ENCODE measurements at regions not wholly inside any gene's neighbourhood (a gene's known extent, or its start where the extent isn't known, plus 50 kb on each side); places are given as distances from the start of the nearest gene placed in this dataset.

GRCh38 chr2:234566622-234567021 is 69.7 kb upstream of the ARL4C start:
- Histone ChIP-seq H3K9me3 (ENCODE audit: insufficient read depth, low read depth, low read length) (no peaks in the 10 kb centered on the region), H3K36me3 (ENCODE audit: control insufficient read depth in 1 of 2, insufficient read depth in 2 of 2, low read length in 2 of 2) (no peaks in the 10 kb centered on the region), H3K4me1 (ENCODE audit: control insufficient read depth in 1 of 2, insufficient read depth in 2 of 2, low read length in 2 of 2) (peaks cover 4 to 6% of the 10 kb centered on the region in 2 experiments), H3K27me3 (ENCODE audit: insufficient read depth, low read length) (no peaks in the 10 kb centered on the region), H3K4me2 (ENCODE audit: low read length) (no peak overlapping the region), H3K9ac (ENCODE audit: low read length) (no peak overlapping the region), H3K27ac (ENCODE audit: low read depth, low read length) (no peak overlapping the region), H3K18ac (ENCODE audit: low read length) (no peak overlapping the region), H3K79me2 (ENCODE audit: control insufficient read depth, insufficient read depth, low read length, poor library complexity) (no peaks in the 10 kb centered on the region), H3K4ac (ENCODE audit: low read depth, low read length) (no peak overlapping the region), H4K8ac (ENCODE audit: low read depth, low read length) (no peak overlapping the region), H3K14ac (ENCODE audit: low read length) (no peak overlapping the region), H3K4me3 (ENCODE audit: low read depth, low read length) (no peak overlapping the region), H3K23ac (ENCODE audit: low read length) (no peak overlapping the region), H2BK5ac (ENCODE audit: low read depth, low read length, poor library complexity) (no peak overlapping the region), H2BK12ac (ENCODE audit: low read length) (no peak overlapping the region), H2BK120ac (ENCODE audit: insufficient read depth, low read length, poor library complexity) (no peak overlapping the region), H3K79me1 (ENCODE audit: low read length) (peaks cover 2% of the 10 kb centered on the region), H4K12ac (ENCODE audit: low read depth, low read length) (no peak overlapping the region), H4K91ac (ENCODE audit: low read depth, low read length) (no peak overlapping the region), H2AK5ac (ENCODE audit: low read length) (no peak overlapping the region), H2AFZ (ENCODE audit: insufficient read depth, low read length, poor library complexity) (no peak overlapping the region)
- WGBS (ENCODE audit: extremely low coverage, insufficient coverage, insufficient read length), result no CpG with 5 or more reads among the region's 2 CpGs
- DNase-seq, result peak; percentile 15 to 63

- Histone ChIP-seq H3K4me3 (ENCODE audit: low read depth, low read length) (no peak overlapping the region), H3K9ac (ENCODE audit: low read length) (no peak overlapping the region), H4K8ac (ENCODE audit: low read depth, low read length) (no peak overlapping the region), H2AK5ac (ENCODE audit: low read length) (no peak overlapping the region), H3K23ac (ENCODE audit: low read length) (no peak overlapping the region), H3K18ac (ENCODE audit: low read length) (no peak overlapping the region), H3K4me1 (ENCODE audit: control insufficient read depth in 1 of 2, insufficient read depth in 2 of 2, low read length in 2 of 2) (peaks cover 4% of the 10 kb centered on the region in 2 experiments), H3K27me3 (ENCODE audit: insufficient read depth, low read length) (no peaks in the 10 kb centered on the region), H4K12ac (ENCODE audit: low read depth, low read length) (no peak overlapping the region), H2BK12ac (ENCODE audit: low read length) (no peak overlapping the region), H2AFZ (ENCODE audit: insufficient read depth, low read length, poor library complexity) (no peak overlapping the region), H2BK120ac (ENCODE audit: insufficient read depth, low read length, poor library complexity) (no peak overlapping the region), H3K79me2 (ENCODE audit: control insufficient read depth, insufficient read depth, low read length, poor library complexity) (no peaks in the 10 kb centered on the region), H3K36me3 (ENCODE audit: control insufficient read depth in 1 of 2, insufficient read depth in 2 of 2, low read length in 2 of 2) (no peaks in the 10 kb centered on the region), H3K14ac (ENCODE audit: low read length) (no peak overlapping the region), H2BK5ac (ENCODE audit: low read depth, low read length, poor library complexity) (no peak overlapping the region), H3K4ac (ENCODE audit: low read depth, low read length) (no peak overlapping the region), H3K27ac (ENCODE audit: low read depth, low read length) (no peak overlapping the region), H3K9me3 (ENCODE audit: insufficient read depth, low read depth, low read length) (no peaks in the 10 kb centered on the region), H4K91ac (ENCODE audit: low read depth, low read length) (no peak overlapping the region), H3K79me1 (ENCODE audit: low read length) (peaks cover 2% of the 10 kb centered on the region), H3K4me2 (ENCODE audit: low read length) (no peak overlapping the region)
- DNase-seq, result peak; percentile 81 to 91
- no CpG with 5 or more reads among the region's 10 CpGs for WGBS (ENCODE audit: extremely low coverage, insufficient coverage, insufficient read length)
Observed at GRCh38 chr2:234565842-234566619, 69.2 kb upstream of the ARL4C start.

GRCh38 chr2:234565201-234565600 is 68.3 kb upstream of the ARL4C start:
- H4K12ac ChIP-seq (ENCODE audit: low read depth, low read length), result no peak overlapping the region
- H3K9ac ChIP-seq (ENCODE audit: low read length), result no peak overlapping the region
- H4K8ac ChIP-seq (ENCODE audit: low read depth, low read length), result no peak overlapping the region
- no peak overlapping the region for H3K4me3 ChIP-seq (ENCODE audit: low read depth, low read length)
- no peak overlapping the region for H2BK5ac ChIP-seq (ENCODE audit: low read depth, low read length, poor library complexity)
- no peak overlapping the region for H3K4me2 ChIP-seq (ENCODE audit: low read length)
- H2BK12ac ChIP-seq (ENCODE audit: low read length), result no peak overlapping the region
- H2AK5ac ChIP-seq (ENCODE audit: low read length), result no peak overlapping the region
- no CpG with 5 or more reads among the region's 1 CpG for WGBS (ENCODE audit: extremely low coverage, insufficient coverage, insufficient read length)
- no peak overlapping the region for H2BK120ac ChIP-seq (ENCODE audit: insufficient read depth, low read length, poor library complexity)
- H3K9me3 ChIP-seq (ENCODE audit: insufficient read depth, low read depth, low read length), result peaks cover 3% of the 10 kb centered on the region
- H3K4ac ChIP-seq (ENCODE audit: low read depth, low read length), result no peak overlapping the region
- H3K14ac ChIP-seq (ENCODE audit: low read length), result no peak overlapping the region
- no peaks in the 10 kb centered on the region for H3K79me2 ChIP-seq (ENCODE audit: control insufficient read depth, insufficient read depth, low read length, poor library complexity)
- no peak for DNase-seq
- peaks cover 2% of the 10 kb centered on the region for H3K79me1 ChIP-seq (ENCODE audit: low read length)
- H3K27me3 ChIP-seq (ENCODE audit: insufficient read depth, low read length), result no peaks in the 10 kb centered on the region
- H4K91ac ChIP-seq (ENCODE audit: low read depth, low read length), result no peak overlapping the region
- H3K4me1 ChIP-seq (ENCODE audit: control insufficient read depth in 1 of 2, insufficient read depth in 2 of 2, low read length in 2 of 2), result peaks cover 3% of the 10 kb centered on the region in 2 experiments
- H3K23ac ChIP-seq (ENCODE audit: low read length), result no peak overlapping the region
- no peak overlapping the region for H2AFZ ChIP-seq (ENCODE audit: insufficient read depth, low read length, poor library complexity)
- H3K36me3 ChIP-seq (ENCODE audit: control insufficient read depth in 1 of 2, insufficient read depth in 2 of 2, low read length in 2 of 2), result no peaks in the 10 kb centered on the region
- no peak overlapping the region for H3K18ac ChIP-seq (ENCODE audit: low read length)
- H3K27ac ChIP-seq (ENCODE audit: low read depth, low read length), result no peak overlapping the region

DNA sequence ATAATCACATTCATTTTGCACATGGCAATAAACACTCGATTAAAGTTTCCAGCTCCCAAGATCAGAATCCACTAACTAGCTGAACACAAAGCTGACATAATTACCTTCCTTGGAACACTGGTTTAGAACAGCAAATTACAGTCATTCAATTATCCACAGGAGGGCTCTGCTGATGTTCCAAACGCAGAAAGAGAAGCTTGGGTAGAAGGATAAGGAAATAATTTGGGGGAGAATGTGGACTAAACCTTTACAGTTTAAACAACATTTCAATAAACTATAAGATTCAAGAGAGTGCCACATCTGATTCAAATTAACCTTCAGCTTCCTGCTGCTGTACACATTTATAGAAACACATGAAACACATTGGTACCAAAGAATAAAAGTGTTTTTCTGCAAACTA is 67.8 kb upstream of the ARL4C start:
- no peak overlapping the region for H3K4me3 ChIP-seq (ENCODE audit: low read depth, low read length)
- peaks cover 3% of the 10 kb centered on the region for H3K9me3 ChIP-seq (ENCODE audit: insufficient read depth, low read depth, low read length)
- no peak overlapping the region for H3K18ac ChIP-seq (ENCODE audit: low read length)
- no peak overlapping the region for H4K12ac ChIP-seq (ENCODE audit: low read depth, low read length)
- no peaks in the 10 kb centered on the region for H3K36me3 ChIP-seq (ENCODE audit: control insufficient read depth in 1 of 2, insufficient read depth in 2 of 2, low read length in 2 of 2)
- H3K4me2 ChIP-seq (ENCODE audit: low read length), result no peak overlapping the region
- H4K8ac ChIP-seq (ENCODE audit: low read depth, low read length), result no peak overlapping the region
- H4K91ac ChIP-seq (ENCODE audit: low read depth, low read length), result no peak overlapping the region
- H2AFZ ChIP-seq (ENCODE audit: insufficient read depth, low read length, poor library complexity), result no peak overlapping the region
- H2BK12ac ChIP-seq (ENCODE audit: low read length), result no peak overlapping the region
- WGBS (ENCODE audit: extremely low coverage, insufficient coverage, insufficient read length), result no CpG with 5 or more reads among the region's 2 CpGs
- H3K14ac ChIP-seq (ENCODE audit: low read length), result no peak overlapping the region
- H2BK120ac ChIP-seq (ENCODE audit: insufficient read depth, low read length, poor library complexity), result no peak overlapping the region
- no peak overlapping the region for H2BK5ac ChIP-seq (ENCODE audit: low read depth, low read length, poor library complexity)
- H3K4me1 ChIP-seq (ENCODE audit: control insufficient read depth in 1 of 2, insufficient read depth in 2 of 2, low read length in 2 of 2), result peaks cover 0 to under 1% of the 10 kb centered on the region in 2 experiments
- no peak for DNase-seq
- no peak overlapping the region for H3K9ac ChIP-seq (ENCODE audit: low read length)
- no peaks in the 10 kb centered on the region for H3K27me3 ChIP-seq (ENCODE audit: insufficient read depth, low read length)
- no peak overlapping the region for H2AK5ac ChIP-seq (ENCODE audit: low read length)
- H3K79me1 ChIP-seq (ENCODE audit: low read length), result peaks cover under 1% of the 10 kb centered on the region
- H3K27ac ChIP-seq (ENCODE audit: low read depth, low read length), result no peak overlapping the region
- no peaks in the 10 kb centered on the region for H3K79me2 ChIP-seq (ENCODE audit: control insufficient read depth, insufficient read depth, low read length, poor library complexity)
- no peak overlapping the region for H3K4ac ChIP-seq (ENCODE audit: low read depth, low read length)
- H3K23ac ChIP-seq (ENCODE audit: low read length), result no peak overlapping the region

Data from trophoblast cell (in vitro differentiated cells and primary cell).